ENCODE measurements at regions not wholly inside any gene's neighbourhood (a gene's known extent, or its start where the extent isn't known, plus 50 kb on each side); places are given as distances from the start of the nearest gene placed in this dataset.

- H3K9me3 Mint-ChIP-seq, result no peaks in the 10 kb centered on the region
- H3K27me3 Mint-ChIP-seq, result no peaks in the 10 kb centered on the region
- H3K36me3 Mint-ChIP-seq, result no peaks in the 10 kb centered on the region
- no peak for DNase-seq (ENCODE audit: low spot score in 2 of 2)
- ATAC-seq (ENCODE audit: low read depth), result no peak
- no peak overlapping the region for H3K4me3 Mint-ChIP-seq
- H3K4me1 Mint-ChIP-seq, result no peaks in the 10 kb centered on the region
- H3K27ac Mint-ChIP-seq, result no peak overlapping the region
Measured at GRCh38 chr1:186572509-186572908, 107.7 kb downstream of the PTGS2 start.

GRCh38 chr1:186571771-186572170, 108.5 kb downstream of the PTGS2 start:
- Mint-ChIP-seq H3K9me3 (no peaks in the 10 kb centered on the region), H3K4me3 (no peak overlapping the region), H3K27me3 (no peaks in the 10 kb centered on the region), H3K36me3 (no peaks in the 10 kb centered on the region), H3K27ac (no peak overlapping the region), H3K4me1 (no peaks in the 10 kb centered on the region)
- no peak for DNase-seq (ENCODE audit: low spot score in 2 of 2)
- ATAC-seq (ENCODE audit: low read depth), result no peak

DNA sequence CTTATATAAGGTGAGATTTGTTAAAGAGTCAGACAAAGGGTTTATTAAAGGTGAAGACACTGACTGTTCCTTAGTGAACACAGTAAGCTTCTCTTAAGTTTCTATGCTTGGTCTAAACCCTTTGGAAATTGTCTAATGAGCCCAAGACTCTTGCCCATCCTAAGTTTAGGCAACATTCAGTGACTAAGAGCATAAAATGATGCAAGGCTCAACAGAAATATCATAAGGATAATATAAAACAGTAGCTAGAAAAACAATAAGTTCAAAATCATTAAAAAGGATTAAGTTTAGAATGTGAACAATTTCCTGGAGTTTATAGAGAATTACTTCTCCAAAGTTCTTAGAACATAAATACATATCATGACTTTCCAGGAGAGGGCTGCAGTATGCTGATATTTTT, 108.9 kb upstream of the PDC start:
- H3K27ac Mint-ChIP-seq, result no peak overlapping the region

GRCh38 chr1:186568221-186568620, 107.3 kb upstream of the PDC start:
- no peak for DNase-seq (ENCODE audit: low spot score in 2 of 2)
- ATAC-seq (ENCODE audit: low read depth), result no peak
- no peak overlapping the region for H3K4me3 Mint-ChIP-seq
- H3K27me3 Mint-ChIP-seq, result no peaks in the 10 kb centered on the region
- no peaks in the 10 kb centered on the region for H3K9me3 Mint-ChIP-seq
- H3K4me1 Mint-ChIP-seq, result no peaks in the 10 kb centered on the region
- no peak overlapping the region for H3K27ac Mint-ChIP-seq
- H3K36me3 Mint-ChIP-seq, result no peaks in the 10 kb centered on the region

More for the DNA sequence above, 108.9 kb upstream of the PDC start:
- DNase-seq (ENCODE audit: low spot score in 2 of 2) (no peak), ATAC-seq (ENCODE audit: low read depth) (no peak)
- Mint-ChIP-seq H3K9me3 (no peaks in the 10 kb centered on the region), H3K36me3 (no peaks in the 10 kb centered on the region), H3K4me3 (no peak overlapping the region), H3K27me3 (no peaks in the 10 kb centered on the region), H3K4me1 (no peaks in the 10 kb centered on the region)

- no peak overlapping the region for H3K4me3 Mint-ChIP-seq
- H3K4me1 Mint-ChIP-seq, result no peaks in the 10 kb centered on the region
- H3K36me3 Mint-ChIP-seq, result no peaks in the 10 kb centered on the region
- no peak for DNase-seq (ENCODE audit: low spot score in 2 of 2)
- ATAC-seq (ENCODE audit: low read depth), result no peak
- H3K9me3 Mint-ChIP-seq, result no peaks in the 10 kb centered on the region
- H3K27ac Mint-ChIP-seq, result no peak overlapping the region
- no peaks in the 10 kb centered on the region for H3K27me3 Mint-ChIP-seq
Measured at GRCh38 chr1:186566140-186566855, 105.4 kb upstream of the PDC start.

- Mint-ChIP-seq H3K27ac (no peak overlapping the region), H3K27me3 (no peaks in the 10 kb centered on the region), H3K4me1 (no peaks in the 10 kb centered on the region), H3K4me3 (no peak overlapping the region), H3K9me3 (no peaks in the 10 kb centered on the region), H3K36me3 (no peaks in the 10 kb centered on the region)
- no peak for ATAC-seq (ENCODE audit: low read depth)
- no peak for DNase-seq (ENCODE audit: low spot score in 2 of 2)
Measured at GRCh38 chr1:186564582-186564981, 103.7 kb upstream of the PDC start.

DNA sequence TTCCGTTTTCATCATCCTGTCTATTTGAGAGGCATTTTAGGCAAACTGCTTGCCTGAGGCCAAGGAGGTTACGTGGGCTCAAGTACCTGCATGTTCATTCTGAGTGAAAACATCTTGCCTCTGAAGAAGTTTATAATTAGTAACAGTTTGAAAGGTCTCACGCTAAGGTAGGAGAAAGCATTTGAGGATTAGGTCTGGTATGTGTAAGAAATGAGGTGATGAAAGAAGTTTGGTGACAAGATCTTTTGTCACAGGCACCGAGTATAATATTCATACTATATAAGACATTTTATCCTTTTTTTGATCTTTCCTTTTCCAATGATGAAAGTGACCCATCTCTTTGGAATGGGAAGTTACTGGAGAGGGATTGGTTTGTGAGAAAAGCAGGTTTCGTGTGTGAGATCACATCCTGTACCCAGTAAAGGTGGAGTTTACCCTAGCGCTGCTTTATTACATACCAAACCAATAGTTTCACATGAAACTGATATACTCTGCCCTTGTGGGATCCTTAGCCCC, 98.7 kb upstream of the PDC start:
- Mint-ChIP-seq H3K9me3 (no peaks in the 10 kb centered on the region), H3K36me3 (no peaks in the 10 kb centered on the region), H3K27me3 (no peaks in the 10 kb centered on the region), H3K4me3 (no peak overlapping the region), H3K4me1 (no peaks in the 10 kb centered on the region), H3K27ac (no peak overlapping the region)
- DNase-seq (ENCODE audit: low spot score in 2 of 2) (no peak), ATAC-seq (ENCODE audit: low read depth) (no peak)

DNA sequence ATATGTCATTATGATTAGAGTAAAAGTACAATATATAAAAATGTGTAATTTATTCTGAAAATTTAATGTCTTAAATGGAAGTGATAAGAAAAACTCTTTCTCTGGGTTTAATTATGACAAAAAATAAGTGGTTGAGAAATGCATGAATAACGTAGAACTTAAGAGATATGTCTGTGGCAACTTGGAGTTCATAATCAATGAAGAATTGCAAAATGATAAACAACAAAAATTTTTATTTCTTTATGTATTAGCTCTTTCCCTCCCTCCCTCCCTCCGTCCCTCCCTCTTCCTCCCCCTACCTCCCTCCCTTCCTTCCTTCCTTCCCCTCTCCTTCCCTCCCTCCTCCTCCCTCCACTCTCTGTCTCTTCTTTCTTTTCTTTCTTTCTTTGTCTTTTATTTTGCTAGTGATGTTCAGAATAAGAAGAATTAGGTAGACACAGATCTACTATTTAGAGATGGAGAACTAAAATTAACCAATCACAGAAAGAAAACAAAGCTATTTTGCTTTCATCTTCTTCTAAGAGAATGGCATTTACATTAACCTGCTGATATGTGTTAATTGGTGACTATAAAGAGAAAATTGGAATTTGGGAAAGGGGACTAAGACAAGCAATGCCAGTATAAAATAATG, 96.3 kb upstream of the PDC start:
- DNase-seq (ENCODE audit: low spot score in 2 of 2), result no peak
- ATAC-seq (ENCODE audit: low read depth), result no peak
- no peak overlapping the region for H3K27ac Mint-ChIP-seq
- H3K4me1 Mint-ChIP-seq, result no peaks in the 10 kb centered on the region
- peaks cover 3% of the 10 kb centered on the region for H3K9me3 Mint-ChIP-seq
- no peaks in the 10 kb centered on the region for H3K36me3 Mint-ChIP-seq
- H3K27me3 Mint-ChIP-seq, result no peaks in the 10 kb centered on the region
- H3K4me3 Mint-ChIP-seq, result no peak overlapping the region

DNA sequence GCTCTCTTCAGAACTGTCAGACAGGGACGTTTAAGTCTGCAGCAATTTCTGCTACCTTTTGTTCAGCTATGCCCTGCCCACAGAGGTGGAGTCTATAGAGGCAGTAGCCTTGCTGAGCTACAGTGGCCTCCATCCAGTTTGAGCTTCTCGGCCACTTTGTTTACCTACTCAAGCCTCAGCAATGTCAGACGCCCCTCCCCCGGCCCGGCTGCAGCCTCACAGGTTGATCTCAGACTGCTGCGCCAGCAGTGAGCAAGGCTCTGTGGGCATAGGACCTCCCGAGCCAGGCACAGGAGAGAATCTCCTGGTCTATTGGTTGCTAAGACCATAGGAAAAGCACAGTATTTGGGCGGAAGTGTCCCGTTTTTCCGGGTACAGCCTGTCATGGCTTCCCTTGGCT, 89.9 kb upstream of the PDC start:
- DNase-seq (ENCODE audit: low spot score in 2 of 2), result no peak
- Mint-ChIP-seq H3K27ac (no peak overlapping the region), H3K4me1 (no peaks in the 10 kb centered on the region), H3K27me3 (peaks cover 2% of the 10 kb centered on the region), H3K4me3 (no peak overlapping the region), H3K36me3 (peaks cover 2% of the 10 kb centered on the region), H3K9me3 (peaks cover 12% of the 10 kb centered on the region)
- ATAC-seq (ENCODE audit: low read depth), result no peak

DNA sequence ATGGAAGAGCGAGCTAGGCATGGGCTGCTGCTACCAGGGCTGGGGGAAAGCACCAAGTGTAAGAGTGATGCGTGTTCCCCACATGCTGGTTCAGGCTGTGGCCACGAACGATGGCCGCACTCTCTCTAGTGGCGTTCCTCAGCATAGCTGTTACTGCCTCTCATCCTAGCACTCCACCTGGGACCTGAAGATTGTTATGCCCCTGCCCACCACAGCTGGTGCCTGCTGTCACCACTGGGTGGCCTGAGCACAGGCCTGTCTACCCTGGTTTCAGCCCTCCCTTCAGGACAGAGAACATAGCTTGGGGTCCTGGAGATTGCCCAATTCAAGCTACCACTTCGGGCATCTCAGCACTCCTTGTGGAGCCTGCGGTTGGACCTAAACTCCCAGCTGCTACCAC, 80.1 kb upstream of the PDC start:
- DNase-seq (ENCODE audit: low spot score in 2 of 2), result no peak
- peaks cover 15% of the 10 kb centered on the region for H3K9me3 Mint-ChIP-seq

DNA sequence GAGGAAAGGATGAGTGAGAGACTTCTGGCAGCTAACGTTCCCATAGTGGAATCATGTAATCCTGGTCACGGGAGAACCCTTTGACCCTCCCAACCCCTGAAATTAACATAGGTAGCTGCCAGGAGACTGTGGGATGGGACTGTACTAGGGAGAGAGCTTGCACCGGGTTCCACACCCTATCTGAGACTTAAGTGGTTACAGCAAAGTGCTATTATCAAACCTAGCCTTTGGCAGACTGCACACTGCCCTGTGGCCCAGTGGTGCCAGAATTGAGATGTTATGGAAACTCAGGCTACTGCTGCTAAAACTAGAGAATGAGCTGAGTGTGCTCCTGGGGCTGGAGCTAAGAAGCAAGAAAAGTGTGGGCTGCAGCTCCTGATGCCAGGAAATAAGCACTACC, 79.6 kb upstream of the PDC start:
- Mint-ChIP-seq H3K27me3 (no peaks in the 10 kb centered on the region), H3K4me1 (no peaks in the 10 kb centered on the region), H3K4me3 (no peak overlapping the region), H3K27ac (no peak overlapping the region), H3K9me3 (peaks cover 15% of the 10 kb centered on the region), H3K36me3 (peaks cover 4% of the 10 kb centered on the region)
- no peak for ATAC-seq (ENCODE audit: low read depth)
- DNase-seq (ENCODE audit: low spot score in 2 of 2), result no peak

More for the DNA sequence above, 80.1 kb upstream of the PDC start:
- no peak for ATAC-seq (ENCODE audit: low read depth)
- peaks cover 4% of the 10 kb centered on the region for H3K36me3 Mint-ChIP-seq
- no peaks in the 10 kb centered on the region for H3K27me3 Mint-ChIP-seq
- H3K4me1 Mint-ChIP-seq, result no peaks in the 10 kb centered on the region
- no peak overlapping the region for H3K27ac Mint-ChIP-seq
- H3K4me3 Mint-ChIP-seq, result no peak overlapping the region

- H3K9me3 Mint-ChIP-seq, result peaks cover 5% of the 10 kb centered on the region
- H3K27ac Mint-ChIP-seq, result no peak overlapping the region
- no peak for ATAC-seq (ENCODE audit: low read depth)
- H3K27me3 Mint-ChIP-seq, result peaks cover 5% of the 10 kb centered on the region
- no peak for DNase-seq (ENCODE audit: low spot score in 2 of 2)
- H3K4me3 Mint-ChIP-seq, result no peak overlapping the region
- no peaks in the 10 kb centered on the region for H3K4me1 Mint-ChIP-seq
- peaks cover 2% of the 10 kb centered on the region for H3K36me3 Mint-ChIP-seq
Measured at GRCh38 chr1:186536273-186536890, 75.5 kb upstream of the PDC start.

DNA sequence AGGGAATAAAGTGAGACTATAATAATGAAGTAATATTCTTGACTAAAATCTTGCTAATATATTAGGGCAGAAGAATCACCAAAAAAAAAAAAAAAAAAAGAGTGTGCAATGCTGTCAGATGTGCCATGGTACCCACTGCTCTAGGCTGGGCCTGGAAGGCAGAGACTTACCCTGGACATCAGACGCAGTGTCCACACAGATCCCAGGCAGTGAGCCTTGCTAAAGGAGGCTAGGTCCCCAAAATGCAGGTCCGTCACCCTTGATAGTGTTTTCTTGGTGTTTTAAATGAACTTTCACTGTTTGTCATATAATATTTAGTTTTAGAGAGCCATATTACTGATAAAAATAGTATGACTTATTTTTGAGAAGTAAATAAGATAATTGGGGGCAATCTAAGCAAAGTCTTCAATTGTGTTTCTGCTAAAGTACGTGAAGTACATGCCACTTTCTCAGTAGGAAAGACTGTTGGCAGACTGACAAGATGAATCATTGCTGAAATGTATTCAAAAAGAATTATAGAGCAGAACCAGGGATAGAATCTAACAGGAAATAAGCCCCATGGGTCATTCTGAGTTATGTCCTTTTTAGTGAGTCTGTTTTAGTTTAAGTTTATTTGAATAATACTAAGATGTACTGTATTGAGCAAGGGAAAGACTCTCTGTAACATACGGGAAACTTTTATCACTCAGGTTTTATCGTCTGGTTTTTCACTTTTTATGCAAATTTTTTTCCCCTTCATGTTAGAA, 74.6 kb upstream of the PDC start:
- no peak for ATAC-seq (ENCODE audit: low read depth)
- peaks cover 5% of the 10 kb centered on the region for H3K9me3 Mint-ChIP-seq
- no peak overlapping the region for H3K4me3 Mint-ChIP-seq
- no peaks in the 10 kb centered on the region for H3K4me1 Mint-ChIP-seq
- H3K36me3 Mint-ChIP-seq, result peaks cover 2% of the 10 kb centered on the region
- H3K27ac Mint-ChIP-seq, result no peak overlapping the region
- DNase-seq (ENCODE audit: low spot score in 2 of 2), result no peak
- peaks cover 5% of the 10 kb centered on the region for H3K27me3 Mint-ChIP-seq

DNA sequence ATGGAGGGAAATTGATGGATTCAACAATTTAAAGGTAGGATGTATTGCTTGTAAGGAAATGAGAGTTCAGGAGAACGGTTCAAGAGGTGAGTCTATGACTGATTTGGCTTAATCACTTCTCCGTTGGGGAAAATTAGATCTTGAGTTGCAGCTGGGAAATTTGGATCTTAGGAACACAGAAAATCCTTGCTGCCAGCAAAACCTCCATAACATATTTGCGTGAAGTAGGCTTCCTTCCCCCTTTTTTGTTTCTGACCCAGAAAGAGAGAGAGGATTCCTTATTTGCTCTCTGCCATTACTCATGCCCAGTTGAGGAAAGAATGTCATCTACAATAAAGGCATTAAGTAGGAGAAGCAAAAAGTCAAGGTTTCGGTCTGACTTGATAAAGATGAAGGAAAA, 73.5 kb upstream of the PDC start:
- Mint-ChIP-seq H3K4me3 (no peak overlapping the region), H3K4me1 (no peaks in the 10 kb centered on the region), H3K27me3 (peaks cover 5% of the 10 kb centered on the region), H3K9me3 (no peaks in the 10 kb centered on the region), H3K36me3 (peaks cover 3% of the 10 kb centered on the region), H3K27ac (no peak overlapping the region)
- ATAC-seq (ENCODE audit: low read depth) (no peak), DNase-seq (ENCODE audit: low spot score in 2 of 2) (no peak)

Measured in memory B cell (primary cell).